SKM-1 treated with dmso at 0.1 percent for 144 hours (cell line): ENCODE measurements at regions not wholly inside any gene's neighbourhood (a gene's known extent, or its start where the extent isn't known, plus 50 kb on each side); places are given as distances from the start of the nearest gene placed in this dataset.

ENCODE experiments used
- DNase-seq: peaks from one replicate; lab custom pipeline; 2025; ENCODE audit not compliant: unreplicated experiment; lab: John Stamatoyannopoulos, UW

- no peak for DNase-seq
These were observed 109.0 kb upstream of the ACSL4 start for GRCh38 chrX:109841869-109842579.

- no peak for DNase-seq
These were observed 109.6 kb upstream of the ACSL4 start for GRCh38 chrX:109842611-109843010.

- no peak for DNase-seq
These were observed 111.1 kb upstream of the ACSL4 start for GRCh38 chrX:109843963-109844751.

GRCh38 chrX:109844986-109845385 lies 111.9 kb upstream of the ACSL4 start:
- no peak for DNase-seq

- no peak for DNase-seq
These were observed 112.9 kb upstream of the ACSL4 start for GRCh38 chrX:109845996-109846395.

DNA sequence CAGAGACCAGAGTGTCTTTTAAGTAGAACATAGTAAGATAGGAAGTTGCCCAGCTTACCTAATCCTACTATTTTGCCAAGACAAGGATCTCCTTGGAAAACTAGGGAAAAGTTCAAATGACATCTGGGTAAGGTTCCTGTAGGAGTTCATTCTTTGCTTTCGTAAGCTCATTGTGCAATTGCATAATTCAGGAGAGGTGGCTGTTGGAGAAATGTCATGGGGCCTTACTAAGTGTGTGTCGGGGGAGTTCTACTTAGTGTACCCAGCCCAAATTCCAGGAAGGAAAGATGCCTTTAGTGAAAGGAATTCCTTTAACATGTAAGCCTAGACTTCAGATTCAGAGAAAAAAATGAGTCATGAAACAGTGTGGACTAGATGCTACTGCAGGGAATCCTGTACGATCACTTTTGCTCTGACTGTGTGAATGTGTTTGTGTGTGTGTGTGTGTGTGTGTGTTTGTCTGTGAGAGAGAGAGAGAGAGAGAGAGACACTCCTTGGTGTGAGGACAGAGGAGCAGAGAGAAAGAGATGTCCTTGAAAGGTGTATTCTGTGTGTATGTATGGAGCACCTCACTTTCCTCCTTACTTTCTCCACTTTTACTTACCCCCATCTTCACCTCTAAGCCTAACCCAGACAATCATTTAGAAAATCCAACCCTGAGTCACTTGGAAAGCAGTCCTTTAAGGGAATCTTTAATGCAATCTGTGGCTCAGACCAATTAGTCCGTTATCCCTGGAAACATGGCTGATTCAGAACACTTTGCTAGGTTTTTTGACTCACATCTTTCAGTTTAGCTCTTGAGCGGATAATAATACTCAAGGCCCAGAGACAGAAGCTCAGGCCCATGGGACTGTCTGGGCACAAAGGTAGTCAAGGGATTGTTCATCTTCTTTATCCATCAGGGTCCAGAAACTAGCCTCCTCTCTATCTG lies 114.5 kb upstream of the ACSL4 start:
- DNase-seq: no peak

DNA sequence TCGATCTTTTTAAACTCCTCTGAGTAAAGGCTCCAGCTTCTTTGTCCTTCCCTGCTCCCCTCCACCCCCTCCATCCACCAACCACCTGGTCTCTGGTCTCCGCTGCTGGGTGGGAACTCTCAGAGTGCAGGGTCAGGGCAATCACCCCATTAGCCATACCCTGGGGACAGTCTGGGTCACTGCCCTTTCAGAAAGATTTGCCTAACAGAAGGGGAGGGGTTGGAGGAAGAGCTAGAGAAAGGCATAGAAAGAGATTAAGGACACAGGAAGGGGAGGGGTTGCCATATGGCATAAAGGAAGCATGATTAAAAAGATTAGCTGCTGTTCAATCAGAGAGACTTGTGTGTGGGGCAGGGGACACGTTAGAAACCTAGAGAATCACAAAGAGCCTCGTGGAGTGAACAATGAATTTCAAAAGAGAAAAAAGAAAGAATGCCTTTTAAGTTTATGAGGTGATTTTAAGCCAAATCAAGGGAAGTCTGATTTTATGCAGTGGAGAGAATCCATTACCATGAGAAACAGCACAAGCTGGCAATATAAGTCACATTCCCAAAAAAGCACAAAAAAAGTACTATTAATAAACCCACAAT lies 115.5 kb upstream of the ACSL4 start:
- no peak for DNase-seq

GRCh38 chrX:109854096-109854495 lies 121.0 kb upstream of the ACSL4 start:
- DNase-seq: no peak

- DNase-seq: no peak
These were observed 122.4 kb upstream of the ACSL4 start for GRCh38 chrX:109855501-109855900.

GRCh38 chrX:109856974-109857373 lies 123.9 kb upstream of the ACSL4 start:
- DNase-seq: peak; percentile 29

DNA sequence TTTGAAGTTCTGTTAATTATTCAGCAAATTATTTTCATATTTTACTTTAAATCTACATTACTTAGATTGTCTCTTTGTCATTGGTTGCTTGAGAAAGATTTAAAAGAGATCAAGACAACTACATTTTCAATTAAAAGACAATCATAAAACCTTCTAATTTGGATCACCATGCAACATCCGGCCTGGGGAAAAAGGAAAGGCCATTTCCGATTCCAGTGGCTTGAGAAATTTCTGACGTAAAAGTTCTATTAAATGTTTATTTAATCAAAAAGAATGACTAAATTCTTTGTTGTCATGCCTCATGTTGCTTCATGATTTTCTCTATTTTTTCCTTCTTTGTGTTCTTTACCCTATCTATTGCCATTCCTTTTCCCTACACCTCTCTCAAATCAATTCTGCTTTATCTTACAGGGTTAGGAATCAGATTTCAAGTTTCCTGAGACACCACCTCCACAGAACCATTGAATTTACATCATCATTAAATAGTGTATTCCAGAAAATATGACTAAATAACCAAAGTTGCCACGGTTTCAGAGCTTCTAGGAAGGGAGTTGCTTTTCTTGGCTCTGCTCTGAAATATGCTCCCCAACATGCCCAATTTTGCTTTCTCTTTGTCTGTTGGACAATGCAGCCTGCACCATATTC lies 124.6 kb upstream of the ACSL4 start:
- no peak for DNase-seq

GRCh38 chrX:109858602-109859341 lies 125.7 kb upstream of the ACSL4 start:
- no peak for DNase-seq

DNA sequence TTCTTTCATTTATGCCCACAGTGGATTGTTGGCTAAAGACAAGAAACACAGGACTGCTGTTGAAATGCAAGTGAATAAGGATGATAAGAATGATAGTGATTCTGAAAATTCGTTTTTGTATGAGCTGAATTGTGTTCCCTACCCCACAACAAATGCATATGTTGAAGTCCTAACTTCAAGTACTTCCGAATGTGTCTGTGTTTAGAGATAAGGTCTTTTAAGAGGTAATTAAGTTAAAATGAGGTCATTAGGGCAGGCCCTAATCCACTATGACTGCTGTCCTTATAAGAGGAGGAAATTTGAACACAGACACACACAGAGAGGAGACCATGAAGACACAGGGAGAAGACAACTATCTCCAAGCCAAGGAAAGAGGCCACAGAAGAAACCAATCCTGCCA lies 126.6 kb upstream of the ACSL4 start:
- no peak for DNase-seq

GRCh38 chrX:109862433-109862832 lies 129.4 kb upstream of the ACSL4 start:
- DNase-seq: no peak

DNA sequence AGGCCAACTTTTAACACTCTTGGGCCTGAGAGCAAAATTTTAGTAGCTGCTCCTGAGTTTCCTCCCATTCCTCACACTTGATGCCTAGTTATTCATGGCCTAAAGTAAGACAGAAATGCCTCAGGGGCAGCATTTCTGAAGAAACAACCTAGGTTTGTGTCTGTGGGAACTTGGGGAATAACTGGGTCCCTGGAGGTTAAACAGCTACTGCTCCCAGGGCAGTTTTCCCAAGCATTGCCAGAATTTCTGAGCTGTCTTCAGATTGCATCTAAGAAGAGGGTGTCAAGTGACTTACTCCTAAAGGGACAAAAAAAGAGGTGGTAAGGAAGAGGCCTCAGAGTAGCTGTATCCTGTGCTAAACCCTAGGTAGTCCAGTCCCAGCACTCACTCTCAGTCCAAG lies 130.8 kb upstream of the ACSL4 start:
- DNase-seq: no peak

GRCh38 chrX:109871121-109871888 lies 131.6 kb upstream of the TMEM164 start:
- no peak for DNase-seq

GRCh38 chrX:109872021-109872732 lies 130.7 kb upstream of the TMEM164 start:
- DNase-seq: no peak

- DNase-seq: peak; percentile 7
These were observed 129.3 kb upstream of the TMEM164 start for GRCh38 chrX:109873574-109873973.

DNA sequence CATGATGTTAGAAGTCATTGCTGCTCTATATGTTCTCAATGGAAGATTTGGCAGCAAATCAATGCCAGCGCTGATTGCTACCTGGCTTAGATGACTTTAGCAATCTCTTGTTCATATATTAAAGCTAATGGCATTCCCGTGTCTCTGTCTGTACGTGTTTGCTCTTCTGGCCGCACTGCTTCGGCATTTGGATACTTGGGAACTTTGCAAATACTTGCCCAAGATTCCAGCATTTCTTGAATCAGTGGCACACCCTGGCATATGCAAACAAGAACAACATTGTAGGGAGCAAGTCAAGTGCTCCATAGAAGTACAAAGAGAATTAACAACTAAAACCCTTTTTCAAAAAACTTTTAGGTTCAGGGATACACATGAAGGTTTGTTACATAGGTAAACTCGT lies 128.9 kb upstream of the TMEM164 start:
- DNase-seq: no peak
